ENCODE measurements at regions not wholly inside any gene's neighbourhood (a gene's known extent, or its start where the extent isn't known, plus 50 kb on each side); places are given as distances from the start of the nearest gene placed in this dataset.

GRCh38 chr5:28215091-28215490 is 1176.7 kb upstream of the CDH9 start:
- no peak for DNase-seq (ENCODE audit: low read depth, low spot score)
- in situ Hi-C loops (cut with HindIII; ENCODE audit: low pct_unique_long_range_greater_than_20kb, low sequenced_read_pairs): no loop called here

- in situ Hi-C loops (cut with HindIII; ENCODE audit: low pct_unique_long_range_greater_than_20kb, low sequenced_read_pairs): no loop called here
- DNase-seq (ENCODE audit: low read depth, low spot score): no peak
Observed at GRCh38 chr5:28214292-28214691, 1175.9 kb upstream of the CDH9 start.

DNA sequence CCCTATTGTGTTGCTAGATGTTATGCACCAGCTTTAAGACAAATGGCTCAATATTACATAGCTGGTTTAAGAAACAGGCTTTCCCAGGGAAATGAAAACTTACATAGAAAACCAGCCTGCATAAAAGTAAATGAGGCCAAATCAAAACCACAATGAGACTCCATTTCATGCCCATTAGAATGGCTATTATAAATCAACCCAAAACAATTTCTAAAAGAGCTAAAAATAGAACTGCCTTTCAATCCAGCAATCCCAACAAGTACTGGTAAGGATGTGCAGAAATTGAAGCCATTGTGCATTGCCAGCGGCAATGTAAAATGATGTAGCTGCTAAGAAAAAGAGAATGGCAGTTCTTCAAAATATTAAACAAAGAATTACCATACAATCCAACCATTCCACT is 1170.0 kb upstream of the CDH9 start:
- in situ Hi-C loops (cut with HindIII; ENCODE audit: low pct_unique_long_range_greater_than_20kb, low sequenced_read_pairs): no loop called here
- no peak for DNase-seq (ENCODE audit: low read depth, low spot score)

DNA sequence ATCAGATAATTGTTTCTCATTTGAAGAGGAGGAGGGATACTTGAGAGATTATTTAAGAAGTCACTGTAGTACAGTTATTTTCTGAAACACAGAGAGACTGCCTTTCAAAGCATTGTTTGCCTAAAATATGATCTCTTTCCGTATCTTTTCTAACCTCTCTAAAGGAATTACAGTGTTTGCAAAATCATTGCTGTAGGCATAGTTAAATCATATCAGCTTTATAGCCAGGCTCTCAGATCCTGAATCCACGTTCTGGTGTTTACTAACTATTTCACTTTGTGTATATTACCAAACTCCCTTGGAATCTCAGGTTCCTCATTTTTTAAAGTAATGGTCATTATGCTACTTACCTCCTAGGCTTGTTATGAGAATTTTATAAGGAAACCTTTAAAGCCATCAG is 1151.6 kb upstream of the CDH9 start:
- no peak for DNase-seq (ENCODE audit: low read depth, low spot score)
- in situ Hi-C loops (cut with HindIII; ENCODE audit: low pct_unique_long_range_greater_than_20kb, low sequenced_read_pairs): no loop called here

DNA sequence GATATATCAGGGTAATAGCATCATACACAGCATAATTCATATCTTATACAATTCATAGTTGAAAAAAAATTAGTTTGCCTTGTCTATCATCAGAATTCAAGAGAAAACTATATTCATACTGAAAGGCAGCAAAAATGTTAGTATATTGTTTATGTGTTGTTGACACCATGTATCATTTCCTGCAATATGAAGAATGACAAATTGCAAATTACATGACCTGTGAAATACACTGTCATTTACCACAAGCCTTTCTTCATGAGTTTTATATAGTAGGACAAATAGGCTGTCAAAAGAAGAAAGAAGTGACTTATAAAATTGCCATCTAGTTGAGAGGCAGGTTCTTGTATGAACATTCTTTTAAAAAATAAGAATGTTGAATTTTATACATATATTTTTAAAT is 1136.3 kb upstream of the CDH9 start:
- DNase-seq (ENCODE audit: low read depth, low spot score): no peak

DNA sequence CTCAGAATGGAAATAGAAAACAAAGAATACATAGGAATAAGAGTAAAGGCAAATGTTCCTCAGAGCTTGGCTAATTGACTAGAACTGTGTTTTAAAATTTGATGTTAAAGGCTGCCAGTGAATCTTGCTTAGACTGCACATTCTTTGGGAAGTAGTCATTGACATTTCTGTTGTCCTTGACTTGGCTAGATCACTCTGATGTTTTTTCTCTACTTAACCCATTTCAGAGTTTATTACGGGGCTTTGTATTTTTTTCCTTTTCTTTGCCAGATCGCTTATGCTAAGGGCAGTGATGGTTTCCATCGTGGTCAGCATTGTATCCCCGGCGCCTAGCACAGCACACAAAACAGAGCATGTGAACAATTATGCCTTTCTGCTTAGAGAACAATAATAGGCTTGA is 1126.7 kb upstream of the CDH9 start:
- no peak for DNase-seq (ENCODE audit: low read depth, low spot score)
- in situ Hi-C loops (cut with HindIII; ENCODE audit: low pct_unique_long_range_greater_than_20kb, low sequenced_read_pairs): no loop called here

More for the DNA sequence above, 1136.3 kb upstream of the CDH9 start:
- in situ Hi-C loops (cut with HindIII; ENCODE audit: low pct_unique_long_range_greater_than_20kb, low sequenced_read_pairs): no loop called here

GRCh38 chr5:28164568-28164967 is 1126.2 kb upstream of the CDH9 start:
- DNase-seq (ENCODE audit: low read depth, low spot score): no peak
- in situ Hi-C loops (cut with HindIII; ENCODE audit: low pct_unique_long_range_greater_than_20kb, low sequenced_read_pairs): no loop called here

GRCh38 chr5:28156981-28157380 is 1118.6 kb upstream of the CDH9 start:
- DNase-seq (ENCODE audit: low read depth, low spot score): no peak
- in situ Hi-C loops (cut with HindIII; ENCODE audit: low pct_unique_long_range_greater_than_20kb, low sequenced_read_pairs): no loop called here

DNA sequence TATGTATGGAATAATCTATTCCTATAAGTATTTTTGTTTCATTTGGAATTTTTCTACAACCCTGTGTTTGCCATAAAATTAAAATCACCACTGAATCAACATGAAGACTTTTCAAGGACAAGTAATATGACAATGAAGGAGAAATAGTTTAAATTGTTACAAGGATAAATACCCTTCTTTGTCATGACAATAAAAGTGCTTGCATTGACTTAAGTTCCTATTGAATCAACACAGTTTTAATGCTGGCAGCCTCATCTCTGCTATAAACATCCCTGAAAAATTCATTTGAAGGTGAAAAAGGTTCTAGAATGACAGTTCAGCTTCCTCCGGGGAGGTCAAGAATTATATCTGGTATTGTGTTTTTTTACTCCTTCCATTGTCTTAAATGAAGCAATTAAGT is 1105.1 kb upstream of the CDH9 start:
- DNase-seq (ENCODE audit: low read depth, low spot score): no peak
- in situ Hi-C loops (cut with HindIII; ENCODE audit: low pct_unique_long_range_greater_than_20kb, low sequenced_read_pairs): no loop called here

DNA sequence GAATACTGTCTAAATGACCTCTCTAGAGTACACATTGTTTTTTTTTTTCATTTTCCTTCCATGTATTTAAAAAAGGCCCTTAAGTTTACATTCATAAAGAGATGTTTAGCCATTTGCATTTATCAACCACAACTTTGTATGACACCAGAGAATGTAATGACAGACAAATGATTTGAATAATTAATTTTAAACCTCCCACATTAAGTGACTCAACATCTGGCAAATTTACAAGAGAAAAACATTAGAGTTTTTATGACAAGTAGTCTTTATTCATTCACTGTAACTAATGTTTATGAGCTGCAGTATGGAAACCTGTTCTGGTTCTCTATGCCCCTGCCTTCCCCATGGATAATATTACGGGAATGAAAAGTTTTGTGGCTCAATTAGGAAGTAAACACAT is 1093.8 kb upstream of the CDH9 start:
- DNase-seq (ENCODE audit: low read depth, low spot score): no peak
- in situ Hi-C loops (cut with HindIII; ENCODE audit: low pct_unique_long_range_greater_than_20kb, low sequenced_read_pairs): no loop called here

DNA sequence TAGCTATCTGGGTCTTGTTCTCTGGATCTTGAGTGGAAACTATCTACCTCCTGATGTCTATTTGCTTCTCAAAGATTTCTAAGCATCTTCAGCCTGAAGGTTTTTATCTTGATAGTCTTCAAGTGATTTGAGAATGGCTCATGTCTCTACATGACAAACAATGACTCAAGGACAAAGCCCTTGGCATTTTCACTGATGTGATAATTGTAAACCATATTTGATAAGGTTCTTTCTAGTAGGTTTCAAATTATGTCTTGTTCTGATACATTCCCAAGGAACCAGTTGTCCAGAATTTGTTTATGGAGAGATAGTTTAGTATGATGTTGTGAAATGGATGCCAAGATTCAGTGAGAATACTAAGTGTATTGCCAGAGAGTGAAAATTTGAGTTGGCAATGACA is 1079.3 kb upstream of the CDH9 start:
- in situ Hi-C loops (cut with HindIII; ENCODE audit: low pct_unique_long_range_greater_than_20kb, low sequenced_read_pairs): no loop called here
- no peak for DNase-seq (ENCODE audit: low read depth, low spot score)

- in situ Hi-C loops (cut with HindIII; ENCODE audit: low pct_unique_long_range_greater_than_20kb, low sequenced_read_pairs): no loop called here
- no peak for DNase-seq (ENCODE audit: low read depth, low spot score)
Observed at GRCh38 chr5:28117273-28117672, 1078.9 kb upstream of the CDH9 start.

- DNase-seq (ENCODE audit: low read depth, low spot score): no peak
- in situ Hi-C loops (cut with HindIII; ENCODE audit: low pct_unique_long_range_greater_than_20kb, low sequenced_read_pairs): no loop called here
Observed at GRCh38 chr5:28110781-28111180, 1072.4 kb upstream of the CDH9 start.

DNA sequence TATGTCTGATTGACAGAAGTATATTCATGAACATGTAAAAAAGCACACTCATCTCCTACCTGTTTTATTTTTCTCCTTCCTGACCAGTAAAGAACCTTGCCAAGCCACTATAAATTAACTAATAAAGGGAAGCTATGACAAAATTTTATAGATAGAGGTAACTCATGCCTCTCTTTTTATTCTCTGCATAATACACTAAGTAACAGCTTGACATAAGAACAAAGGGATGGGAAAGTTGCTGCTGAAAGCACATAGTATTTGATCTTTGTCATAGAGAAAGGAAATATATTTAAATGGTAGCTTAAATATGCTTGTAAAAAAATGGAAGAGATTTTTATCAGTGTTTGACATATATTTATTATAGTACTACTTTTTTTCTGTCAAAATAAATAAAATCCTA is 1065.7 kb upstream of the CDH9 start:
- no peak for DNase-seq (ENCODE audit: low read depth, low spot score)
- in situ Hi-C loops (cut with HindIII; ENCODE audit: low pct_unique_long_range_greater_than_20kb, low sequenced_read_pairs): no loop called here

DNA sequence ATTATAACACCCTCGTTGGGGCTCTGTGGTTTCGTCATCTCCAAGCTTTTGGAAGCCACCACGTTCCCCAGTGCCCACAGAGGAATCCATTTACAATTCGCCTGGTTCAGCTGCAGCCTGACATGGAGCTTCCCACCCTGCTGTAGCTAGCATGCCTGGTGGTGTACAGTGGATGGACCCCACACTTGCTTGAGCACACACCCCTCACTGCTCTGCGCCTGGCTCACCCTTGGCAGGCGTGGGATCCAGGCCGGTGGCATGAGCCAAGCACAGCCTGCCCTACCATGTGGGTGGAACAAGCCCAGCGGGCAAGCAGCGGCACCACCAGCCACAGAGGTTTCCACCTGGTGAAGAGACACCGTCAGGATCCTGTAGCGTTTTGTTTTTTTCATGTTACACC is 1045.7 kb upstream of the CDH9 start:
- in situ Hi-C loops (cut with HindIII; ENCODE audit: low pct_unique_long_range_greater_than_20kb, low sequenced_read_pairs): no loop called here
- DNase-seq (ENCODE audit: low read depth, low spot score): no peak

DNA sequence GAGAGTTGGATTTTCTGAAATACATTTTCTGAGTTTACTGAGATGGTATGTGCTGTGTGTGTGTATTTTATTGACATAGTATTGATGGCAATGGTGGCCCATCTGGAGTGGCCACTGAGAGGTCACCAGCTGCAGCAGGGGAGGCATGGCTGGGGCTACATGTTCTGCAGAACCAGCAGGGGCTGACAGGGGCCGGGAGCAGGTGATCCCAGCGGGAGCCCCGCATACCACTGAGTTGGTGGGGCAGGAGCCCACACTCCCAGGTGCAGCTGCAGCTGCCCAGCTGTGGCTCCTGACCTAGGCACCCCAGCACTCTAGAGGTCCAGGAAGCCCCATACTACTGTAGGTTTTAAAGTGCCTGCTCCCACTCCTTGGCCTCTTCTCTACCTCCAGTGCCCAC is 1044.2 kb upstream of the CDH9 start:
- no peak for DNase-seq (ENCODE audit: low read depth, low spot score)
- in situ Hi-C loops (cut with HindIII; ENCODE audit: low pct_unique_long_range_greater_than_20kb, low sequenced_read_pairs): no loop called here

DNA sequence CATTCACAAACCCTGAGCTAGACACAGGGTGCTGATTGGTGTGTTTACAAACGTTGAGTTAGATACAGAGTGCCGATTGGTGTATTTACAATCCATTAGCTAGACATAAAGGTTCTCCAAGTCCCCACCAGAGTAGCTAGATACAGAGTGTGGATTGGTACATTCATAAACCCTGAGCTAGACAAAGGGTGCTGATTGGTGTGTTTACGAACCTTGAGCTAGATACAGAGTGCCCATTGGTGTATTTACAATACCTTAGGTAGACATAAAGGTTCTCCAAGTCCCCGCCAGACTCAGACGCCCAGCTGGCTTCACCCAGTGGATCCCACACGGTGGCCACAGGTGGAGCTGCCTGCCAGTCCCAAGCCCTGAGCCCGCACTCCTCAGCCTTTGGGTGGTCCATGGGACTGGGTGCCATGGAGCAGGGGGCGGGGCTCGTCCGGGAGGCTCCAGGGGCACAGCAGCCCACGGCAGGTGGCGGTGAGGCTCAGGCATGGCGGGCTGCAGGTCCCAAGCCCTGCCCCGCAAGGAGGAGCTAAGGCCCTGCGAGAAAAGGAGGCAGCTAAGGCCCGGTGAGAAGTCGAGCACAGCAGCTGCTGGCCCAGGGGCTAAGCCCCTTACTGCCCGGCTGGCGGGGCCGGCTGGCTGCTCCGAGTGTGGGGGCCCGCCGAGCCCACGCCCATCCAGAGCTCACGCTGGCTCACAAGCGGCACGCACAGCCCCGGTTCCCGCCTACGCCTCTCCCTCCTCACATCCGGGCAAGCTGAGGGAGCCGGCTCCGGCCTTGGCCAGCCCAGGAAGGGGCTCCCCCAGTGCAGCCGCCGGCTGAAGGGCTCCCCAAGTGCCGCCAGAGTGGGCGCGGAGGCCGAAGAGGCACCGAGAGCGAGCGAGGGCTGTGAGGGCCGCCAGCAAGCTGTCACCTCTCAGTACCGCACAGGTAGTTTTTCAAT is 1039.2 kb upstream of the CDH9 start:
- in situ Hi-C loops (cut with HindIII; ENCODE audit: low pct_unique_long_range_greater_than_20kb, low sequenced_read_pairs): no loop called here
- peak; percentile 56 for DNase-seq (ENCODE audit: low read depth, low spot score)

DNA sequence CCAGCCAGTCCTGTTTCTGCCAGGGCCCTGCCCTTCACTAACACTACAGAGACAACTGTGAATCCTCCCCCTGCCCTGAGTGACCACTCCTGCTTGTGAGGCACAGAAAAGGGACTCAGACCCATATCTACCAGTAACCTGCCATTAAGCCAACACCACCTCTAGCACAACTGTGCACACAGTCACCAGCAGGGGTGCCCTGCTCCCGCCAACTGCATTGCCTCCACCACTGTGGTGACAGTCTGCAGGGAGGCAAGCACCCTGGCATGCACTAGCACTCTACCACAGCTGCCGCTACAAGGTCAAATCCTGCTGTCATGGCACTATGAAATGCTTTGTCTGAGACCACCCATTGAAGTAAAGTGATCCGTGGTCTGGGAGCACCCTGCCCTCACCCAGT is 1028.5 kb upstream of the CDH9 start:
- peak; percentile 45 for DNase-seq (ENCODE audit: low read depth, low spot score)
- in situ Hi-C loops (cut with HindIII; ENCODE audit: low pct_unique_long_range_greater_than_20kb, low sequenced_read_pairs): no loop called here

- no peak for DNase-seq (ENCODE audit: low read depth, low spot score)
- in situ Hi-C loops (cut with HindIII; ENCODE audit: low pct_unique_long_range_greater_than_20kb, low sequenced_read_pairs): no loop called here
Observed at GRCh38 chr5:28065656-28066055, 1027.3 kb upstream of the CDH9 start.

- no peak for DNase-seq (ENCODE audit: low read depth, low spot score)
- in situ Hi-C loops (cut with HindIII; ENCODE audit: low pct_unique_long_range_greater_than_20kb, low sequenced_read_pairs): no loop called here
Observed at GRCh38 chr5:28046596-28046995, 1008.2 kb upstream of the CDH9 start.

Measured in SK-MEL-5 (cell line).